Testis (tissue), 2 donors: ENCODE measurements at regions not wholly inside any gene's neighbourhood (a gene's known extent, or its start where the extent isn't known, plus 50 kb on each side); places are given as distances from the start of the nearest gene placed in this dataset.

Experiments used
- POLR2A ChIP-seq: fragments of 450-650 bp; IDR thresholded peaks from one replicate; pipeline ENCODE4 v1.6.1; 2017; ENCODE audit warnings: antibody characterized with exemption, mild to moderate bottlenecking, moderate library complexity
- TF ChIP-seq, protein P1 (sequence below), 3 experiments: fragments of 450-650 bp in 2 of 3; fragments of 200-600 bp in 1 of 3; sonication (generic) in 1 of 3; IDR thresholded peaks; one replicate each; pipeline ENCODE4 v1.5.1; 2016 to 2019; ENCODE audit warnings: antibody characterized with exemption in 3 of 3, mild to moderate bottlenecking in 2 of 3, moderate library complexity in 1 of 3

DNA sequence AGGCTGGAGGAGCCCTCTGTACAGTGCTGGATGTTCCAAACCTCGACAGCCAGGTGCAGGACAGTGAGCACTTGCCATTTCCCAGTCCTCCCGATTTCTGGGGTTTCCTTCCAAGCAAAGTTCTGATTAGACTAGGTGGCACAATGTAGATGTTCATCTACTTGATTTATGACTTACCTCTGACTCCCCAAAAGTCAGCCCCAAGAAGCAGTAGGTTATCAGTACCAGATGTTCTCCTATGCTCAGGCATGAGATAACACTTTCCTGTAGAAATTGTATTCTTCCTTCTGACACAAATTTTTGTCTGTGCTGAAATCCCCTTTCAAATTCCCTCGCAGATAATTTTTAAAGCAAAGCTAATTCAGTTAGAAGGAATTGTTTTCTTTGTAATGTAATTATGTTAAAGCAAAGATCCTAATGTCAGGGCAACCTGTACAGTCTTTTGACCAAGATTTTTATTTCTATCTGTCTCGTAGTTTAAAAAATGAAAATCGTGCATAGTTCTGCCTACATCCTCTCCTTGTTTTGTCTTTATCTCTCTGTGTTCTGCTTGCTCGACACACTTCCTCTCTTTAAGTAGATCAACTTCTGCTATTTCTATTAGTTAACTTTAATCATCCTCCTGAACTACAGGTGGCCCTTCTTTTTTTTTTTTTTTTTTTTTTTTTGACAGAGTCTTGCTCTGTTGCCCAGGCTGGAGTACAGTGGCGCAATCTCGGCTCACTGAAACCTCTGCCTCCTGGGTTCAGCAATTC, 102.4 kb upstream of the PJA2 start:
- TF ChIP-seq POLR2A, result no peak
- TF ChIP-seq, protein P1, sequence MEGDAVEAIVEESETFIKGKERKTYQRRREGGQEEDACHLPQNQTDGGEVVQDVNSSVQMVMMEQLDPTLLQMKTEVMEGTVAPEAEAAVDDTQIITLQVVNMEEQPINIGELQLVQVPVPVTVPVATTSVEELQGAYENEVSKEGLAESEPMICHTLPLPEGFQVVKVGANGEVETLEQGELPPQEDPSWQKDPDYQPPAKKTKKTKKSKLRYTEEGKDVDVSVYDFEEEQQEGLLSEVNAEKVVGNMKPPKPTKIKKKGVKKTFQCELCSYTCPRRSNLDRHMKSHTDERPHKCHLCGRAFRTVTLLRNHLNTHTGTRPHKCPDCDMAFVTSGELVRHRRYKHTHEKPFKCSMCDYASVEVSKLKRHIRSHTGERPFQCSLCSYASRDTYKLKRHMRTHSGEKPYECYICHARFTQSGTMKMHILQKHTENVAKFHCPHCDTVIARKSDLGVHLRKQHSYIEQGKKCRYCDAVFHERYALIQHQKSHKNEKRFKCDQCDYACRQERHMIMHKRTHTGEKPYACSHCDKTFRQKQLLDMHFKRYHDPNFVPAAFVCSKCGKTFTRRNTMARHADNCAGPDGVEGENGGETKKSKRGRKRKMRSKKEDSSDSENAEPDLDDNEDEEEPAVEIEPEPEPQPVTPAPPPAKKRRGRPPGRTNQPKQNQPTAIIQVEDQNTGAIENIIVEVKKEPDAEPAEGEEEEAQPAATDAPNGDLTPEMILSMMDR (IDR thresholded peaks at IDR 0.05), result no peak
